AG04449 (cell line): ENCODE measurements at regions not wholly inside any gene's neighbourhood (a gene's known extent, or its start where the extent isn't known, plus 50 kb on each side); places are given as distances from the start of the nearest gene placed in this dataset.
"Not testable (repeated sequence)": the region's sequence is repeated elsewhere in the genome, so short reads cannot be mapped to it uniquely, and the experiment has no call there.

Experiments
- CTCF ChIA-PET: fragments of 350-600 bp; formaldehyde crosslinking; extraction: SDS; loops from one replicate; lab custom pipeline; 2021; ENCODE audit warnings: antibody characterized with exemption; lab: Yijun Ruan, JAX
- POLR2A ChIA-PET: fragments of 400-600, 350-600 bp; formaldehyde crosslinking; extraction: SDS; loops from one replicate; lab custom pipeline; 2020; ENCODE audit warnings: antibody characterized with exemption, inconsistent platforms; lab: Yijun Ruan, JAX
- DNase-seq: peaks from one replicate; pipeline ENCODE4 v3.0.0-alpha.2; 2010; ENCODE audit warnings: low read depth, low spot score
- H3K4me3 ChIP-seq: 2 replicates; pipeline ENCODE4 v1.5.1; 2011; ENCODE audit warnings: low read depth, mild to moderate bottlenecking, control low read depth, low read length
- TF ChIP-seq, protein P1 (sequence below): IDR thresholded peaks from one replicate; pipeline ENCODE4 v1.5.1; 2011; ENCODE audit warnings: mild to moderate bottlenecking, moderate library complexity, low read length, control low read depth, inconsistent platforms; ENCODE audit not compliant: insufficient read depth; ENCODE audit errors: missing control alignments

DNA sequence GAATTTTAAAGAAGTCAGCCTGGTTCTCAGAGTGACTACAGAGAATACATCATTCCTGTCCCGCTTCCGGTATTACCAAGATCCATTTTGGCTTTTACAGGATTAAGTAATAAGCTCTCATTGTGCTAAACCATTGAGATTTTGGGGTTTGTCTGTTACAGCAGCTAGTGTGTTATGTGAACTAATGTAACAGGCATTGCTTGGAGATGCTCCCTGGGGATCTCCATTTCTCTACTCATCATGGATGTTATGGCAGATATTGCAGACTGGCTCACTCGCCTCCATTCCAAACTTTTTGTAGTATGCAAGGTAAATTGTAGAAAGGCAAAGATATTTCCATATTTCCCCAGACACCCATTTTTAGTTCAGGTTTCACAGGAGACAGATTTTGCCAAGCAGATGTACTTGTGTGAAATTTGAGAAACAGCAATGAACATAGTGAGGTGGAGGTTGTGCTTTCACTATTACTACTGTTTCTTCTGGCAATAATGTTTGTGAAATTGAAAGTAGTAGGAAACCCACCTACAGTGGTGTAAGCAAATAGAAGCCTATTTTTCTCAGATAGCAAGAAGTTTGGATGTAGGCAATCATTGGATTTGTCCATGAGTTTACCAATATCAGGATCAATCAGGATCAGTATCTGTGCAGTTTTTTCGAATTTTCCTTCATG lies 177.1 kb upstream of the GALNT15 start:
- TF ChIP-seq, protein P1, sequence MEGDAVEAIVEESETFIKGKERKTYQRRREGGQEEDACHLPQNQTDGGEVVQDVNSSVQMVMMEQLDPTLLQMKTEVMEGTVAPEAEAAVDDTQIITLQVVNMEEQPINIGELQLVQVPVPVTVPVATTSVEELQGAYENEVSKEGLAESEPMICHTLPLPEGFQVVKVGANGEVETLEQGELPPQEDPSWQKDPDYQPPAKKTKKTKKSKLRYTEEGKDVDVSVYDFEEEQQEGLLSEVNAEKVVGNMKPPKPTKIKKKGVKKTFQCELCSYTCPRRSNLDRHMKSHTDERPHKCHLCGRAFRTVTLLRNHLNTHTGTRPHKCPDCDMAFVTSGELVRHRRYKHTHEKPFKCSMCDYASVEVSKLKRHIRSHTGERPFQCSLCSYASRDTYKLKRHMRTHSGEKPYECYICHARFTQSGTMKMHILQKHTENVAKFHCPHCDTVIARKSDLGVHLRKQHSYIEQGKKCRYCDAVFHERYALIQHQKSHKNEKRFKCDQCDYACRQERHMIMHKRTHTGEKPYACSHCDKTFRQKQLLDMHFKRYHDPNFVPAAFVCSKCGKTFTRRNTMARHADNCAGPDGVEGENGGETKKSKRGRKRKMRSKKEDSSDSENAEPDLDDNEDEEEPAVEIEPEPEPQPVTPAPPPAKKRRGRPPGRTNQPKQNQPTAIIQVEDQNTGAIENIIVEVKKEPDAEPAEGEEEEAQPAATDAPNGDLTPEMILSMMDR: no peak
- CTCF ChIA-PET: interaction anchor here (1.7 kb wide), 1 partner anchor 9 kb away, joined by 6 read pairs; no protein-coding TSS in a partner anchor
- POLR2A ChIA-PET: no interaction called here
- no peak for DNase-seq
- H3K4me3 ChIP-seq: no peak overlapping the region

DNA sequence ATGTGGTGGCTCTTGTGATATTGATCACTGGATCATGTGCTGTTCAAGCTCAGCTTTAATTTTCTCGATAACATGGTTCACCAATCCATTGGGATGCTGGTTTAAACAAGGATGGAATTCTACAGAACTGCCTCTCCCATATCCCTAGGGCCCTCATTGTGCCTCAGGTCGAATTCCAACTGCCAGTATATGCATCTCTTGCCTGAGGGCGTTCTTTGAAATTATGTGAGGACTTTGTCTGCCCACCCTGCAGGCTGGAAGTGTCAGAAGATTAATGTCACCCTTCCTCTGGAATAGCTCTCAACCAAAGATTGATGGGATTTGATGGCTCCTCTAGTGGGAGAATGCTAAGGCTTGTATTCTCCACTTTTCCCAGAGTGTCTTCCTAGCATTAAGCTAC lies 175.6 kb upstream of the GALNT15 start:
- no peak for DNase-seq
- H3K4me3 ChIP-seq: no peak overlapping the region
- CTCF ChIA-PET: interaction anchor here (1.3 to 1.4 kb wide), 2 partner anchors 8 to 10 kb away, joined by 3 to 4 read pairs; no protein-coding TSS in a partner anchor

GRCh38 chr3:16004812-16005211 lies 169.7 kb upstream of the GALNT15 start:
- POLR2A ChIA-PET: no interaction called here
- no peak for DNase-seq
- TF ChIP-seq, protein P1: no peak
- CTCF ChIA-PET: no interaction called here
- no peak overlapping the region for H3K4me3 ChIP-seq

More for the DNA sequence above, 175.6 kb upstream of the GALNT15 start:
- TF ChIP-seq, protein P1: no peak
- POLR2A ChIA-PET: no interaction called here

DNA sequence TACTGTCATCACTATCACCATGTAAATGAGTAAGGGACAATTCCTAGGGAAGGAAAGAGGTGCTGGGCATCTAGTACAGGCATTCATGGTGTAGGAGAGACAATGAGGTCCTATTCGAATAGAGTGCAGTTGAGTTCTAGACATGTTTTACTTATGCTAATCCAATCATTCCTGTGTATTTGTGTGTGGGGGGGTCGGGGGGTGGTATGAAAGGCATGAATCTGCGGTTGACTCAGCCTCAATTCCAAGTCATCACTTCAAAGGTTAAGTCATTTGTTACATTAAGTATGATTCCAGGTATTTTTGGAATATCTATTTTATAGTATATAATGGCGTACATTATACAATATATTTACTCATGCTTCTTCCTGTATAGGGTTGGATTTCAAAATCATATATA lies 163.1 kb upstream of the GALNT15 start:
- TF ChIP-seq, protein P1: no peak
- no peak for DNase-seq
- H3K4me3 ChIP-seq: no peak overlapping the region
- CTCF ChIA-PET: interaction anchor here (0.6 to 1.2 kb wide), 3 partner anchors 38 to 232 kb away, joined by 3 to 4 read pairs (median 3); no protein-coding TSS in a partner anchor
- POLR2A ChIA-PET: no interaction called here

DNA sequence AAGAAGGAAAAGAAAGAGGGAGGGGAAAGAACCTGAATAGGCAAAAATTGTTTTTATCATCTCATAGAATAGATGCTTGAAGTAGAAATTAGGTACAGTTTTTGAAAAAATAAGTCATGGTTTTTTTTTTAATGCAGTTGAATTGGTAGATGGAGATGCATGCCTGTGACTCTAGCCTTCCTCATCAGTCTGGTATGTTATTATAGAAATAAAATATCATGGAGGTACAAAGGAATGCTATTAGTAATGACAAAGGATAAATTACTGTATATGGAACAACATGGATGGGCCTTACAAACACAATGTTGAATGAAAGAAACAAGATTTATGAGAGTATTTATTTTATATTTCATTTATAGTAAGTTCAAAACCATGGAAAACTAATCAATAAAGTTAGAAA lies 162.4 kb upstream of the GALNT15 start:
- no peak overlapping the region for H3K4me3 ChIP-seq
- TF ChIP-seq, protein P1: no peak
- CTCF ChIA-PET: interaction anchor here (1.2 kb wide), 1 partner anchor 232 kb away, joined by 3 read pairs; no protein-coding TSS in a partner anchor
- peak; percentile 42 for DNase-seq
- POLR2A ChIA-PET: interaction anchor here (1.0 kb wide), 1 partner anchor 48 kb away, joined by 3 read pairs; no protein-coding TSS in a partner anchor

DNA sequence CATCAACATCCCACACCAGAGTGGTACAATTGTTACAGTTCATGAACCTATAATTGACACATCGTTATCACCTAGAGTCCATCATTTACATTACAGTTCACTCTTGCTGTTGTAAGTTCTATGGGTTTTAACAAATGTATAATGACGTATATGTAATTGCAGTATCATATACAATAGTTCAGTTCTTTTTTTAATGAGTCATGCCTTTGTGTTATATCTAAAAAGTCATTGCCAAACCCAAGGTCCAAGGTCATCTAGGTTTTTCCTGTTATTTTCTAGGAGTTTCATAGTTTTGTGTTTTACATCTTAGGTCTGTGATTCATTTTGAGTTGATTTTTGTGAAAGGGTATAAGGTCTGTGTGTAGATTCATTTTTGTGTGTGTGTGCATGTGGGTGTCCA lies 160.9 kb upstream of the GALNT15 start:
- no peak overlapping the region for H3K4me3 ChIP-seq
- TF ChIP-seq, protein P1: no peak
- POLR2A ChIA-PET: no interaction called here
- CTCF ChIA-PET: no interaction called here
- no peak for DNase-seq

DNA sequence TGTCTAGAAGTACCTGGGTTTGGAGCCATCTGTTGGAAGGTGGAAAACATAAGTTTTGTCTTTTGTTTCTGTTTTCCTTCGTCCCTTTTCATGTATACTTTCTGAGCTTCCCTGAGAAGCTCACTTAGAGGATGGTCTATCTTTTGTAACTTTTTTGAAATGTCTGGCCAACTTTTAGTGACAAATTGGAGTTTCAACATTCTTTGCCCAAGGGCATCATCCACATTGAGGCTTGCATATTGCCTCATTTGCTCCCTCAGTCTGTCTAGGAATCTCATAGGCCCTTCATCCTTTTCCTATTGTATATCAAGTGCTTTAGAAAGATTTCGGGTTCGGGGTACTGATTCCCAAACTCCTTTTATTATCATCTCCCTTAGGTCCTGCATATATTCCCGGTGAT lies 152.7 kb upstream of the GALNT15 start:
- DNase-seq, POLR2A ChIA-PET, H3K4me3 ChIP-seq: not testable (repeated sequence)
- CTCF ChIA-PET: interaction anchor here (1.1 kb wide), 1 partner anchor 209 kb away, joined by 4 read pairs; no protein-coding TSS in a partner anchor

- POLR2A ChIA-PET, CTCF ChIA-PET, H3K4me3 ChIP-seq, DNase-seq: not testable (repeated sequence)
Measured at GRCh38 chr3:16023881-16024280, 150.6 kb upstream of the GALNT15 start.
